H1 (cell line): ENCODE measurements at regions not wholly inside any gene's neighbourhood (a gene's known extent, or its start where the extent isn't known, plus 50 kb on each side); places are given as distances from the start of the nearest gene placed in this dataset.

Experiments used
- ATF3 ChIP-seq: IDR thresholded peaks from 2 replicates; pipeline ENCODE4 v1.6.1; 2011; ENCODE audit warnings: low read depth, mild to moderate bottlenecking, low read length; ENCODE audit not compliant: insufficient read depth
- CEBPB ChIP-seq: IDR thresholded peaks from 2 replicates; pipeline ENCODE4 v1.6.1; 2012; ENCODE audit warnings: low read depth, low read length
- CHD1 ChIP-seq: IDR thresholded peaks from 2 replicates; pipeline ENCODE4 v1.6.1; 2012; ENCODE audit warnings: low read depth, low read length, improper control_type of control experiment
- CHD2 ChIP-seq: IDR thresholded peaks from 2 replicates; pipeline ENCODE4 v1.6.1; 2012; ENCODE audit warnings: low read length, improper control_type of control experiment
- KDM4A ChIP-seq: IDR thresholded peaks from one replicate; pipeline ENCODE4 v1.7.1; 2012; ENCODE audit warnings: low read depth, mild to moderate bottlenecking, moderate library complexity, low read length, inconsistent platforms; ENCODE audit not compliant: severe bottlenecking
- TAF7 ChIP-seq: optimal IDR thresholded peaks from 2 replicates; pipeline ENCODE3; 2011; ENCODE audit warnings: low read depth, mild to moderate bottlenecking, inconsistent platforms, low read length, moderate library complexity, borderline replicate concordance
- TEAD4 ChIP-seq: IDR thresholded peaks from 2 replicates; pipeline ENCODE4 v1.6.1; 2012; ENCODE audit warnings: low read depth, low read length, inconsistent platforms, mixed read lengths

- TF ChIP-seq ATF3 = no peak
- TF ChIP-seq CEBPB = no peak
- no peak for TF ChIP-seq KDM4A
- TF ChIP-seq TAF7 = no peak
- no peak for TF ChIP-seq TEAD4
- TF ChIP-seq CHD2 = no peak
- no peak for TF ChIP-seq CHD1
- TF ChIP-seq, all 59 proteins: peak for 0
These were observed 138.7 kb downstream of the ENGASE start (continued) for GRCh38 chr17:79213305-79213704.
